Astrocyte of the cerebellum (primary cell): ENCODE measurements at regions not wholly inside any gene's neighbourhood (a gene's known extent, or its start where the extent isn't known, plus 50 kb on each side); places are given as distances from the start of the nearest gene placed in this dataset.
"Not testable (repeated sequence)": the region's sequence is repeated elsewhere in the genome, so short reads cannot be mapped to it uniquely, and the experiment has no call there.

Experiments
- DNase-seq: peaks from one replicate; pipeline ENCODE4 v3.0.0-alpha.2; 2011; ENCODE audit warnings: low read depth
- H3K4me3 ChIP-seq: 2 replicates; pipeline ENCODE4 v1.5.1; 2011; ENCODE audit warnings: mild to moderate bottlenecking, low read depth, low read length, moderate library complexity
- in situ Hi-C: cut with HindIII; loops from 2 replicates; pipeline ENCODE4 v1.10.0; 2017; ENCODE audit warnings: low sequenced_read_pairs
- TF ChIP-seq, protein P1 (sequence below): IDR thresholded peaks from 2 replicates; pipeline ENCODE4 v1.5.1; 2012; ENCODE audit warnings: low read length, low read depth, moderate library complexity, mild to moderate bottlenecking; ENCODE audit errors: missing control alignments

GRCh38 chr13:88263808-88264207, 592.6 kb downstream of the SLITRK5 start:
- TF ChIP-seq, protein P1, sequence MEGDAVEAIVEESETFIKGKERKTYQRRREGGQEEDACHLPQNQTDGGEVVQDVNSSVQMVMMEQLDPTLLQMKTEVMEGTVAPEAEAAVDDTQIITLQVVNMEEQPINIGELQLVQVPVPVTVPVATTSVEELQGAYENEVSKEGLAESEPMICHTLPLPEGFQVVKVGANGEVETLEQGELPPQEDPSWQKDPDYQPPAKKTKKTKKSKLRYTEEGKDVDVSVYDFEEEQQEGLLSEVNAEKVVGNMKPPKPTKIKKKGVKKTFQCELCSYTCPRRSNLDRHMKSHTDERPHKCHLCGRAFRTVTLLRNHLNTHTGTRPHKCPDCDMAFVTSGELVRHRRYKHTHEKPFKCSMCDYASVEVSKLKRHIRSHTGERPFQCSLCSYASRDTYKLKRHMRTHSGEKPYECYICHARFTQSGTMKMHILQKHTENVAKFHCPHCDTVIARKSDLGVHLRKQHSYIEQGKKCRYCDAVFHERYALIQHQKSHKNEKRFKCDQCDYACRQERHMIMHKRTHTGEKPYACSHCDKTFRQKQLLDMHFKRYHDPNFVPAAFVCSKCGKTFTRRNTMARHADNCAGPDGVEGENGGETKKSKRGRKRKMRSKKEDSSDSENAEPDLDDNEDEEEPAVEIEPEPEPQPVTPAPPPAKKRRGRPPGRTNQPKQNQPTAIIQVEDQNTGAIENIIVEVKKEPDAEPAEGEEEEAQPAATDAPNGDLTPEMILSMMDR = no peak
- in situ Hi-C loops = no loop called here

GRCh38 chr13:88281841-88282240, 610.7 kb downstream of the SLITRK5 start:
- in situ Hi-C loops = no loop called here
- TF ChIP-seq, protein P1 = no peak
- no peak for DNase-seq
- H3K4me3 ChIP-seq = no peak overlapping the region

More at GRCh38 chr13:88263808-88264207, 592.6 kb downstream of the SLITRK5 start:
- no peak for DNase-seq
- no peak overlapping the region for H3K4me3 ChIP-seq

- TF ChIP-seq, protein P1 = no peak
- DNase-seq = no peak
- in situ Hi-C loops = no loop called here
- no peak overlapping the region for H3K4me3 ChIP-seq
Observed at GRCh38 chr13:88285329-88285728, 614.2 kb downstream of the SLITRK5 start.

GRCh38 chr13:88288326-88288725, 617.2 kb downstream of the SLITRK5 start:
- DNase-seq = no peak
- in situ Hi-C loops = no loop called here
- TF ChIP-seq, protein P1 = no peak
- H3K4me3 ChIP-seq = no peak overlapping the region

DNA sequence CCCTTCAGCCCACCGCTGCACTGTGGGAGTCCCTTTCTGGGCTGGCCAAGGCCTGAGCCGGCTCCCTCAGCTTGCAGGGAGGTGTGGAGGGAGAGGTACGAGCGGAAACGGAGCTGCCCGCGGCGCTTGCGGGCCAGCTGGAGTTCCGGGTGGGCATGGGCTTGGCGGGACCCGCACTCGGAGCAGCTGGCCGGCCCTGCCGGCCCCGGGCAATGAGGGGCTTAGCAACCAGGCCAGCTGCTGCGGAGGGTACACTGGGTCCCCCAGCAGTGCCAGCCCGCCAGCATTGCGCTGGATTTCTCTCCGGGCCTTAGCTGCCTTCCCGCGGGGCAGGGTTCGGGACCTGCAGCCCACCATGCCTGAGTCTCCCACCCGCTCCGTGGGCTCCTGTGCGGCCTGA, 620.6 kb downstream of the SLITRK5 start:
- in situ Hi-C loops = not testable (repeated sequence)

GRCh38 chr13:88294368-88294767, 623.2 kb downstream of the SLITRK5 start:
- no peak for DNase-seq
- H3K4me3 ChIP-seq = no peak overlapping the region
- TF ChIP-seq, protein P1 = no peak
- in situ Hi-C loops = no loop called here

More for the DNA sequence above, 620.6 kb downstream of the SLITRK5 start:
- H3K4me3 ChIP-seq, DNase-seq: not testable (repeated sequence)

- no peak overlapping the region for H3K4me3 ChIP-seq
- in situ Hi-C loops = no loop called here
- no peak for DNase-seq
- TF ChIP-seq, protein P1 = no peak
Observed at GRCh38 chr13:88303157-88303556, 632.0 kb downstream of the SLITRK5 start.
